PC-3 (cell line): ENCODE measurements at regions not wholly inside any gene's neighbourhood (a gene's known extent, or its start where the extent isn't known, plus 50 kb on each side); places are given as distances from the start of the nearest gene placed in this dataset.

Source experiments
- ATAC-seq: fragments of 200-7000 bp; cut with Tn5 transposase; 2 replicates; pipeline ENCODE4 v1.9.1; 2020; ENCODE audit warnings: mild to moderate bottlenecking, moderate library complexity
- BruUV-seq: library from RNA; stranded (reverse); fragments of 400-500 nt; replicated peaks from 2 replicates; lab custom pipeline; 2021; lab: Mats Ljungman, UMichigan
- CTCF ChIA-PET: fragments of 300-600 bp; sonication (Branson Sonifier 250); formaldehyde crosslinking; loops from one replicate; lab custom pipeline; 2022; ENCODE audit warnings: antibody characterized with exemption; lab: Charles Lee
- POLR2A ChIA-PET: fragments of 300-600 bp; sonication (Branson Sonifier 250); formaldehyde crosslinking; loops from one replicate; lab custom pipeline; 2022; ENCODE audit warnings: antibody characterized with exemption; ENCODE audit not compliant: unreplicated experiment; lab: Charles Lee
- DNase-seq: peaks from one replicate; pipeline ENCODE4 v3.0.0-alpha.2; 2015
- H2AFZ ChIP-seq: fragments of 300-600 bp; sonication (generic); 2 replicates; pipeline ENCODE4 v1.6.0; 2016; ENCODE audit warnings: antibody characterized with exemption, low read length
- H3F3A ChIP-seq: fragments of 300-600 bp; sonication (generic); one replicate; pipeline ENCODE4 v1.6.0; 2017; ENCODE audit warnings: antibody characterized with exemption, low read length, control low read depth, mild to moderate bottlenecking; ENCODE audit not compliant: unreplicated experiment
- H3K27ac ChIP-seq: fragments of 300-600 bp; sonication (generic); 2 replicates; pipeline ENCODE4 v1.5.1; 2016; ENCODE audit warnings: mild to moderate bottlenecking, low read length
- H3K27me3 ChIP-seq: fragments of 300-600 bp; sonication (generic); 2 replicates; pipeline ENCODE4 v1.6.1; 2016; ENCODE audit warnings: low read length, mixed read lengths
- H3K36me3 ChIP-seq: fragments of 300-600 bp; sonication (generic); 2 replicates; pipeline ENCODE4 v1.6.1; 2016; ENCODE audit warnings: low read depth, mixed run types, low read length, mixed read lengths
- H3K4me1 ChIP-seq: fragments of 300-600 bp; sonication (generic); 2 replicates; pipeline ENCODE4 v1.5.1; 2016; ENCODE audit warnings: low read length; ENCODE audit not compliant: insufficient read depth
- H3K4me2 ChIP-seq: fragments of 300-600 bp; sonication (generic); 2 replicates; pipeline ENCODE4 v1.6.0; 2016; ENCODE audit warnings: low read length
- H3K4me3 ChIP-seq: fragments of 300-600 bp; sonication (generic); 2 replicates; pipeline ENCODE4 v1.5.1; 2016; ENCODE audit warnings: mild to moderate bottlenecking, low read length, mixed read lengths
- H3K79me2 ChIP-seq: fragments of 300-600 bp; sonication (generic); 2 replicates; pipeline ENCODE4 v1.6.1; 2017; ENCODE audit warnings: low read length, mixed read lengths
- H3K9ac ChIP-seq: fragments of 300-600 bp; sonication (generic); 2 replicates; pipeline ENCODE4 v1.6.0; 2016; ENCODE audit warnings: mild to moderate bottlenecking, low read length
- H3K9me2 ChIP-seq: fragments of 300-600 bp; sonication (generic); replicated peaks from 2 replicates; pipeline ENCODE4 v1.6.1; 2016; ENCODE audit warnings: mixed run types, low read length, mixed read lengths
- H3K9me3 ChIP-seq: fragments of 300-600 bp; sonication (generic); 2 replicates; pipeline ENCODE4 v1.6.1; 2016; ENCODE audit warnings: low read length, mixed read lengths
- H4K20me1 ChIP-seq: fragments of 300-600 bp; sonication (generic); 2 replicates; pipeline ENCODE4 v1.6.1; 2016; ENCODE audit warnings: low read length, mixed read lengths
- EZH2 ChIP-seq: fragments of 300-600 bp; sonication (generic); IDR thresholded peaks from one replicate; pipeline ENCODE4 v1.6.1; 2017; ENCODE audit warnings: antibody characterized with exemption, mild to moderate bottlenecking, low read length; ENCODE audit not compliant: unreplicated experiment
- EZH2phosphoT487 ChIP-seq: fragments of 300-600 bp; sonication (generic); IDR thresholded peaks from 2 replicates; pipeline ENCODE4 v1.6.1; 2018; ENCODE audit warnings: mild to moderate bottlenecking, antibody characterized with exemption, low read length, borderline replicate concordance
- intact Hi-C: fragments of 100-400 bp; cut with micrococcal nuclease; formaldehyde crosslinking; loops from 2 replicates; pipeline ENCODE4 v1.9.0; 2023
- TF ChIP-seq, protein P1 (sequence below): fragments of 300-600 bp; sonication (generic); conservative IDR thresholded peaks from 2 replicates; pipeline ENCODE4 v1.5.1; 2017; ENCODE audit warnings: antibody characterized with exemption, low read depth, mild to moderate bottlenecking, low read length

DNA sequence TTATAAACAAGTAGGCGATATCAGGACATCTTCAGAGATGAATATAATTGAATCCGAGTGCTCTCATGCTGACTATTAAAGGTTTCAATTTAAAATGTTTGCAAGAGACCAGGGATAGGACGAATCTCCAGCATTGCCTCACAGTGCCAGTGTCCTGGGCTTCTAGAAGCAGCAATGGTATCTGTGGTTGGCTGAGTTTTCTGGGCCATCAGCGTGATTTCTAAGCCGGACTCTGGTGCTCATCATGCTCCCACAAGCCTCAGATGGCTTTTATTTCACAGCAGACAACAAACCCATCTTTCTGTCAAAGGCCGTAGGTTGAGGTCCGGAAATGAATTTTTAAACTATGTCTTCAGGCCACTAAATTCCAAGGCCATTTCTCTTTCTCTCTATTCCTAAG lies 187.7 kb downstream of the FOXO1 start:
- intact Hi-C loops, result no loop called here
- Histone ChIP-seq H4K20me1 (no peaks in the 10 kb centered on the region), H3K4me1 (0 out of 2 replicates have a peak, but pooled peaks cover 4% of the 10 kb centered on the region), H3K4me2 (no peak overlapping the region), H3K27me3 (no peaks in the 10 kb centered on the region), H3K9ac (no peak overlapping the region), H3K36me3 (no peaks in the 10 kb centered on the region), H2AFZ (no peak overlapping the region), H3K79me2 (no peaks in the 10 kb centered on the region), H3K9me3 (no peaks in the 10 kb centered on the region), H3K9me2 (no peaks in the 10 kb centered on the region), H3K27ac (no peak overlapping the region), H3F3A (no peaks in the 10 kb centered on the region), H3K4me3 (no peak overlapping the region)
- DNase-seq (no peak), ATAC-seq (no peak)
- POLR2A ChIA-PET, result no interaction called here
- CTCF ChIA-PET, result no interaction called here
- no peak for TF ChIP-seq EZH2phosphoT487
- TF ChIP-seq EZH2, result no peak
- no TSS peak for BruUV-seq

DNA sequence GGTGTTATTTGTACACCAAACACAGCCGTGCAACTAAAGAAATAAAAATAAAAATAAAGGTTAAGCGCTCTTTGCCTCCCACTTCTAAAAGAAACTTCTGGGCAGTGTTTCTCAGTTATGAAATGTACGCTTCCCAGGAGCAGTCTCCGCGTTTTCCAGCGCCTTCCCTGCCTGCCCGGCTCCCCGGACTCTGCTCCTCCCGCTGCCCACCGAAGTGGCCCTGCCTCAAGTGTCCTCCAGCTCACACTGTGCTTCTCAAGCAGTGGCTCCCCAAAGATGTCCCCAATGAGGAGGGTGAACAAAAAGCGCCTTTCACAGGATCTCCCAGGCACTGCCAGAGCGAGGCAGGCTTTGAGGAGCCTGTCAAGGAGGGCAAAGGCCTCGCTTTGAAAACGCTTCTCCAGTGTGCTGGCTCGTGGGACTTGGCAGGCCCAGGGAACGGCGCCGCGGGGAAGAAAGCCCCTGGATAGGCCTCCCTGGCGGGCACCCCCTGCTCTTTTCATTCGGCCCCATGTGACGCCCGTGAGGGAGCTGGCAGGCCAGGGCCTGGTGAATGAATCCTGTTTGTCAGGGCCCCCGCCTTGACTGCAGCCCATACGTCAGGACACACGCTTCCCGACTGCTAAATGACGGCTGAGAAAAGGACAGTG lies 187.1 kb downstream of the FOXO1 start:
- no peaks in the 10 kb centered on the region for H3K27me3 ChIP-seq
- no peaks in the 10 kb centered on the region for H3K36me3 ChIP-seq
- BruUV-seq, result no TSS peak
- no peaks in the 10 kb centered on the region for H3K9me3 ChIP-seq
- H3K4me3 ChIP-seq, result no peak overlapping the region
- no peaks in the 10 kb centered on the region for H4K20me1 ChIP-seq
- no peaks in the 10 kb centered on the region for H3F3A ChIP-seq
- DNase-seq, result no peak
- no peak overlapping the region for H3K4me2 ChIP-seq
- H3K4me1 ChIP-seq, result 0 out of 2 replicates have a peak, but pooled peaks cover 4% of the 10 kb centered on the region
- TF ChIP-seq, protein P1, sequence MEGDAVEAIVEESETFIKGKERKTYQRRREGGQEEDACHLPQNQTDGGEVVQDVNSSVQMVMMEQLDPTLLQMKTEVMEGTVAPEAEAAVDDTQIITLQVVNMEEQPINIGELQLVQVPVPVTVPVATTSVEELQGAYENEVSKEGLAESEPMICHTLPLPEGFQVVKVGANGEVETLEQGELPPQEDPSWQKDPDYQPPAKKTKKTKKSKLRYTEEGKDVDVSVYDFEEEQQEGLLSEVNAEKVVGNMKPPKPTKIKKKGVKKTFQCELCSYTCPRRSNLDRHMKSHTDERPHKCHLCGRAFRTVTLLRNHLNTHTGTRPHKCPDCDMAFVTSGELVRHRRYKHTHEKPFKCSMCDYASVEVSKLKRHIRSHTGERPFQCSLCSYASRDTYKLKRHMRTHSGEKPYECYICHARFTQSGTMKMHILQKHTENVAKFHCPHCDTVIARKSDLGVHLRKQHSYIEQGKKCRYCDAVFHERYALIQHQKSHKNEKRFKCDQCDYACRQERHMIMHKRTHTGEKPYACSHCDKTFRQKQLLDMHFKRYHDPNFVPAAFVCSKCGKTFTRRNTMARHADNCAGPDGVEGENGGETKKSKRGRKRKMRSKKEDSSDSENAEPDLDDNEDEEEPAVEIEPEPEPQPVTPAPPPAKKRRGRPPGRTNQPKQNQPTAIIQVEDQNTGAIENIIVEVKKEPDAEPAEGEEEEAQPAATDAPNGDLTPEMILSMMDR, result no peak
- TF ChIP-seq EZH2phosphoT487, result no peak
- no peak for TF ChIP-seq EZH2
- no peak for ATAC-seq
- no peaks in the 10 kb centered on the region for H3K9me2 ChIP-seq
- intact Hi-C loops, result no loop called here
- H3K79me2 ChIP-seq, result no peaks in the 10 kb centered on the region
- POLR2A ChIA-PET, result no interaction called here
- no peak overlapping the region for H3K9ac ChIP-seq
- H3K27ac ChIP-seq, result no peak overlapping the region
- H2AFZ ChIP-seq, result no peak overlapping the region
- CTCF ChIA-PET, result no interaction called here

DNA sequence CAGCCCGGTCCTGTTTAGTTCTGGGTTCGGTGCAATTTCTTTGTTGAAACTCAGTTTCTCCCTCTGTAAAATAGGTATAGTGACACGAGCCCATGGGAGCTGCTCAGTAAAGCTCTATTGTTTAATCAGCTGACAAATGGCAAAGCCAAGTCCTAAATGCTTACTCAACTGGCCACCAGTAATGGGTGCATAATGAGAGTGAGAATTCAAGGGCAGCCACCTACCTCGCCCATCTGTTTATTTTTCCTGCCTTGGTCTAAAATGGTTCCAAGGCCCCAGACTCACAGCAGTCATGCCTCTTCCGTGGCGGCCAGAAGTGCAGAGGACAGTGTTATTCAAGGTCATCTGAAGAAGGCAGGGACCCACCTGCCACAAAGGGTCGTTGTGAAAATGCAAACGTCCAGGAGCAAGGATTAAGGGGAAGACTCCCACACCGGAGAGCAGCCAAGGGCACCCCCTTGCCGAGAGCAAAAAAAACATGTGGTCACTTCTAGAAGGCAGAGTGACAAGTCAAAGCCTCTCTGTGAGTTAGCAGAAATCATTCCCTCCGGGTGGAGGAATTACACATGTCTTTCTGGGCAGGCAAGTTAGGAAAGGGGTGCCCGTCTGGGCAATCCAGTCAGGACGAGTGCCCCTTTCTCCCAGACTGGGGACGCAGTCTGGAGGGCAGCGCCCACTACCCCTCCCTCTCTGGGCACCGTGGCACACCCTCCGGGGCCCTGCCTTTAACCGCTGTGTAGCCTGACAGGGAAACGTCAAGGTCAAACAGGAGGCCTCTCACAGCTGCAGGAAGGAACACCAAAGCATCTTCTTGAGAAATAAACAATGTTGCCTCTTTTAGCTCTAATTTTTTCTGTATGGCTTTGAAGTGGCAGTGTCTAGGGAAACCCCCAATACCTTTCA lies 186.2 kb downstream of the FOXO1 start:
- no peak for DNase-seq
- Histone ChIP-seq H3K9me3 (no peaks in the 10 kb centered on the region), H3K4me2 (no peak overlapping the region), H3F3A (no peaks in the 10 kb centered on the region), H3K36me3 (no peaks in the 10 kb centered on the region), H3K27me3 (no peaks in the 10 kb centered on the region), H3K79me2 (no peaks in the 10 kb centered on the region), H3K4me3 (no peak overlapping the region), H3K27ac (no peak overlapping the region), H2AFZ (no peak overlapping the region), H3K9me2 (no peaks in the 10 kb centered on the region), H3K9ac (no peak overlapping the region), H4K20me1 (no peaks in the 10 kb centered on the region), H3K4me1 (0 out of 2 replicates have a peak, but pooled peaks cover 4% of the 10 kb centered on the region)
- TF ChIP-seq, protein P1, result no peak
- TF ChIP-seq EZH2 (no peak), EZH2phosphoT487 (no peak)
- CTCF ChIA-PET, result no interaction called here
- no peak for ATAC-seq
- intact Hi-C loops, result no loop called here
- POLR2A ChIA-PET, result no interaction called here
- no TSS peak for BruUV-seq
